A549 (cell line): ENCODE measurements at regions not wholly inside any gene's neighbourhood (a gene's known extent, or its start where the extent isn't known, plus 50 kb on each side); places are given as distances from the start of the nearest gene placed in this dataset.

ENCODE experiments used
- CHD2 ChIP-seq: fragments of 150-350 bp; IDR thresholded peaks from 2 replicates; pipeline ENCODE4 v1.6.1; 2014; ENCODE audit warnings: low read length; ENCODE audit not compliant: partially characterized antibody
- RAD21 ChIP-seq, 2 experiments: fragments of >200 bp in 1 of 2; sonication (Bioruptor Twin) in 1 of 2; formaldehyde crosslinking in 1 of 2; IDR thresholded peaks in 1 of 2; conservative IDR thresholded peaks in 1 of 2; 2 replicates in 1 of 2; 3 replicates in 1 of 2; pipeline ENCODE4 v1.6.1; 2012 to 2018; ENCODE audit warnings: inconsistent platforms in 1 of 2
- ZFP36 ChIP-seq: fragments of 450-650 bp; IDR thresholded peaks from 2 replicates; pipeline ENCODE4 v1.6.1; 2014; ENCODE audit warnings: borderline replicate concordance; ENCODE audit not compliant: partially characterized antibody
- TF ChIP-seq, protein P1 (sequence below): fragments of >200 bp; sonication (Bioruptor Twin); formaldehyde crosslinking; IDR thresholded peaks from 3 replicates; pipeline ENCODE4 v1.5.1; 2016

DNA sequence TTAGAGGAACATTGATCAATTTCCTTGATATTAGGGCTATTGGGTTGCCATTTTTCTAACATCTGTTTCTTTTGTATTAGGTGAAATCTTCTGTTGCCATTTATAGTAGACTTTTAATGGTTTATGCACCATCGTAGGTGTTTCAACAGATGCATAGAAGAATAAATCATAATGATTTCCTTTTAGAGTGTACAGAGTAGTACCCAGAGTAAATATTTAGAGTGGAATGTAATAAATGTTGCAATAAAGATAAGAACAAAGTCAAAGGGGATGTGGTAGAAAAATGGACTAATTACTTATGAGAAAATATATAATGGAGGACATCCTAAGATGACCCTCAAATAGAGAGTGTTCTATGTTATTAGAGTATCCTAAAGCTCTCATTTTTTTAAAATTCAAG lies 643.0 kb upstream of the CITED2 start:
- TF ChIP-seq, protein P1, sequence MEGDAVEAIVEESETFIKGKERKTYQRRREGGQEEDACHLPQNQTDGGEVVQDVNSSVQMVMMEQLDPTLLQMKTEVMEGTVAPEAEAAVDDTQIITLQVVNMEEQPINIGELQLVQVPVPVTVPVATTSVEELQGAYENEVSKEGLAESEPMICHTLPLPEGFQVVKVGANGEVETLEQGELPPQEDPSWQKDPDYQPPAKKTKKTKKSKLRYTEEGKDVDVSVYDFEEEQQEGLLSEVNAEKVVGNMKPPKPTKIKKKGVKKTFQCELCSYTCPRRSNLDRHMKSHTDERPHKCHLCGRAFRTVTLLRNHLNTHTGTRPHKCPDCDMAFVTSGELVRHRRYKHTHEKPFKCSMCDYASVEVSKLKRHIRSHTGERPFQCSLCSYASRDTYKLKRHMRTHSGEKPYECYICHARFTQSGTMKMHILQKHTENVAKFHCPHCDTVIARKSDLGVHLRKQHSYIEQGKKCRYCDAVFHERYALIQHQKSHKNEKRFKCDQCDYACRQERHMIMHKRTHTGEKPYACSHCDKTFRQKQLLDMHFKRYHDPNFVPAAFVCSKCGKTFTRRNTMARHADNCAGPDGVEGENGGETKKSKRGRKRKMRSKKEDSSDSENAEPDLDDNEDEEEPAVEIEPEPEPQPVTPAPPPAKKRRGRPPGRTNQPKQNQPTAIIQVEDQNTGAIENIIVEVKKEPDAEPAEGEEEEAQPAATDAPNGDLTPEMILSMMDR: no peak
- TF ChIP-seq CHD2 (no peak), RAD21 (conservative IDR thresholded peaks at IDR 0.05 in 1 of 2, IDR thresholded peaks at IDR 0.05 in 1 of 2) (no peak), ZFP36 (no peak)
